ENCODE measurements at regions not wholly inside any gene's neighbourhood (a gene's known extent, or its start where the extent isn't known, plus 50 kb on each side); places are given as distances from the start of the nearest gene placed in this dataset.
"Not testable (repeated sequence)": the region's sequence is repeated elsewhere in the genome, so short reads cannot be mapped to it uniquely, and the experiment has no call there.

DNA sequence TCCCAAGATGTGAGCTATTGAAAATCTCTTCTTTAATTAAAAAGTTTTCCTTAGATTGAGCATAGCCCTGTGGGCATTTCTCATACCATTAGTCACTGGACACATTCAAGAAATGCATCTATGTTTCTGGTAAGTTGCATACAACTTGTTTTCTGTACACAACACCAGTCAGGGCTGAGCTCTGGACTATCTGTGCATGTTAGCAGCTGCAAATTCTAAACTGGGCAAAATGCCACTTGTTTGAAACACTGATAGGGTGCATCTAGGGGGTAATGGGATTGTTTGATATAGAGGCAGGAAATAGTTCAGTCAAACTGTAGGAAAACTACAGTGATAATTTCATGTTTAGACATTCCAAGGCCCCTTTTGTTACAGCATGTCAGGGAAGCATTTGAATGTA, 145.6 kb upstream of the NPY start:
- DNase-seq, result peak in 1 of 2 experiments; percentile 9

- DNase-seq, result no peak
Measured at GRCh38 chr7:24140001-24140400, 144.0 kb upstream of the NPY start.

DNA sequence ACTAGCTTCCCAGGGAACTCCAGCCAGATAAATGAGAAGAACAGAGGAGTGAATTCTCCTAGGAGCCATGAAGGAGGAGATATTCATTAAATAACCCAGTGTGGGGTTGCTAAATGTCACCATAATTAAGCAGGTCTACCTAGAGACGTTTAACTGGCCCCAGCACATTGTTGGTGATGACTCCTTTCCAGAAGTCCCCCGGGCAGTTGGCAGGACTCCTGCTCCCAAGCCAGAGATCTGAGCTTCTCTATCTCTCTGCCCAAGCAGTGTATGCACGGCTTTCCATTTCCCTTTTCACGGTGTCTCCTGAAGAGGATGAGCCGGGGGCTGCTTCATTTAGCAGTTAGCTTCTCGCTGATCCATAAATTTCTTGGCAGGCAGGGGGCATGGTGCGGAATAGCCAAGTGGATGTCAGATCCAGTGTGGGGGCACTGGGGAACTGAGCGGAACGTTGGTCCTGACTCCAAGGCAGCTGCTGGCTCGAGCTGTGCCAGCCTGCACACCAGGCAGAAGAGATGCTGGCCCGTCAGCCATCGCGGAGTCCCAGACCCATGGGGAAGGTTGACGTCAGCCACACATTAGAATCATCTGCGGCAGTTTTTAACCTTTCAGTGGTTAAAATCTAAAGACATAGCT, 142.0 kb upstream of the NPY start:
- DNase-seq, result no peak

DNA sequence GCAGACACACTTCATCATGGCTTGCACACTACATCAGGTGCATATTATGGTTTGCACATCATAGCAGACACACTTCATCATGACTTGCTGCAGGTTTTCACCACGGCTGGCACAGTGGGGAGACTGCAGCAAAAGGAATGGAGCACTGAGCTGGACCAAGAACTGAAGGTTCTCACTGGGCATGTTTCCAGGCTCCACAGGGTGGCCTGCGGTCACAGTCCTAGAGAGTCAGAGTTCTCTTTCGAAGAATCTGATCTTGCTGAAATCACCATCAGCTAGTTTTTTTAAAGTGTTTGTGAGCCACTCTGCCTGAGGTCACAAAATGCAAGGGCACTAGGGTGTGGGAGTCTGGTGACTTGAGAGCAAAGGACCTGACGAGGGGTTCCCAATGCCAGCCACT, 140.4 kb upstream of the NPY start:
- no peak for DNase-seq

GRCh38 chr7:24151944-24152343, 132.0 kb upstream of the NPY start:
- no peak for DNase-seq

- no peak for DNase-seq
Measured at GRCh38 chr7:24152356-24152755, 131.6 kb upstream of the NPY start.

GRCh38 chr7:24152877-24153472, 131.0 kb upstream of the NPY start:
- no peak for DNase-seq

- no peak for DNase-seq
Measured at GRCh38 chr7:24157666-24158065, 126.3 kb upstream of the NPY start.

DNA sequence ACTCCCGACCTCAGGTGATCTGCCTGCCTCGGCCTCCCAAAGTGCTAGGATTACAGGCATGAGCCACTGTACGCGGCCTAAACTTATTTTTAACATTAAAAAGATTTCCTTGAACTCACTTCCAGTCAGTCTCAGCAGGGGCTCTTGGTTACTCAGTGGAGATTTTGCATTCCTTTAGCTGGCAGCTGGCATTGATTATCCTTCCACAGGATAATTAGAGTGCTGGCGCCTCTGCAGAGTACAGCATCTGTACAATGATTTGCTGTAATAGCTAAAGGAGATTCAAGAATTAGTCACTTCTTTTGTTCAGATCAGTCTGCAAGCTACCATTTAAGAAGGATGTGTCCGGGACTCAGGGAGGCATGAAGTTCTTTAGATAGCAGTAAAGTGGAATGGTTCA, 125.0 kb upstream of the NPY start:
- DNase-seq, result no peak

GRCh38 chr7:24164401-24164800, 119.6 kb upstream of the NPY start:
- no peak for DNase-seq

DNA sequence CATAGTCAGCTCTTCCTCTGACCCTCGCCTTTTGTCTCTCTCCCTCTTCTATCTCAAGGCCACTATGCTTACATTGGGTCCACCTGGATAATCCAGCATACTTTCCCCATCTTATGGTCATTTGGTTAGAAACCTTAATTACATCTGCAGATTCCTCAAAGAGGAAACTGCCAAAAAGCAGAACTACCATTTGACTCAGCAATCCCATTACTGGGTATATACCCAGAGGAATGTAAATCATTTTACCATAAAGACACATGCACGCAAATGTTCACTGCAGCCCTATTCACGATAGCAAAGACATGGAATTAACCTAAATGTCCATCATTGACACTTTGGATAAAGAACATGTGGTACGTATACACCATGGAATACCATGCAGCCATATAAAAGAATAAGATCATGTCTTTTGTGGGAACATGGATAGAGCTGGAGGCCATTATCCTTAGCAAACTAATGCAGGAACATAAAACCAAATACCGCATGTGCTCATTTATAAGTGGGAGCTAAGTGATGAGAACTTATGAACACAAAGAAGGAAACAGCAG, 114.8 kb upstream of the NPY start:
- DNase-seq, result no peak

DNA sequence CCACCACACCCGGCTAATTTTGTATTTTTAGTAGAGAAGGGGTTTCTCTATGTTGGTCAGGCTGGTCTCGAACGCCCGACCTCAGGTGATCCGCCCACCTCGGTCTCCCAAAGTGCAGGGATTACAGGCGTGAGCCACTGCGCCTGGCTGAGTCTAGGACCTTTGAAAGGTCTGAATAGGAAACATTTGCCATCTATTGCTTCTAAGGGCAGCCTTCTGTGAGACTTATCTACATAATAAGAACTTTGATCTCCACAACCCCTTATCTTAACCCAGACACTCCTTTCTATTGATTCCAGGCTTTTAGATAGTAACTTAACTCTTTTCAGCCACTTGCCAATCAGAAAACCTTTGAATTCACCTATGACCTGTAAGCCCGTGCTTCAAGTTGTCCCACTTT, 112.0 kb upstream of the NPY start:
- DNase-seq, result not testable (repeated sequence)

- DNase-seq, result no peak
Measured at GRCh38 chr7:24172856-24173255, 111.1 kb upstream of the NPY start.

DNA sequence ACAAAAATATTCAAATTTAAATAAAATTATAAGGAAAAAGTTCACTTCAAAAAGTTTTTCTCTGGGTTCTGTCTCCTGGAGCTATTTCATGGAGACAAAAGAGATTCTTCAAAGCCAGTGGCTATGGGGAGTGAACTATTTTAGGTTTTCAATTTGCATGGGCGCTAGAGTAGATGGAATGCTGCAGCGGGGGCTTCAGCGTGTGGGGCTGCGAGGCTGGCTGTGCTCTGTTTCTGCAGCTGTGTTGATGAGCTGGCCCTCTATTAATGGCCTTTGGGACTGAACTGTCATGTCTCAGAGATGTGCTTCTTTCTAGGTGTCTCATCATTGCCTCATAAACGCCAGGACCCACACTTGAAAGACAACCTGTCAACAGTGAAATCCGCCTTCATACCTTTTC, 108.4 kb upstream of the NPY start:
- no peak for DNase-seq

GRCh38 chr7:24178811-24179570, 105.0 kb upstream of the NPY start:
- DNase-seq, result no peak

- no peak for DNase-seq
Measured at GRCh38 chr7:24191362-24191761, 92.6 kb upstream of the NPY start.

DNA sequence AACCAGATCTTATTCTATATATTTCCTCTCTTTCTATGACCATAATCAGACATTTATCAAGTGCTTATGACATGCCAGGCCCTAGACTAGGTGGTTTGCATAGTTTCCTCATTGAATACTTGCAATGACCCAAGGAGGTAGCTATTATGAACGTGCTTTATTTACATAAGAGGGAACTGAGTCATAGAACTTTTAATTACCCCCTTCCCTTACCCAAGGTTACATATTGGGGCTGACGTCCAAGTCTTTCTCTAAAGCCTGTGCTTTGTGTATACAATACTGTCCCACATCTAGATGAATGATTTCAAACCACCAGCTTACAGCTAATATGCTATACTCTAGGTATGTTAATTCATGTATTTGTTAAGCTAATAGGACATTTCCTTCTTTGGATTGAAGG, 91.9 kb upstream of the NPY start:
- DNase-seq, result no peak

GRCh38 chr7:24192691-24193090, 91.3 kb upstream of the NPY start:
- DNase-seq, result no peak

- DNase-seq, result no peak
Measured at GRCh38 chr7:24197852-24198251, 86.1 kb upstream of the NPY start.

GRCh38 chr7:24199978-24200377, 84.0 kb upstream of the NPY start:
- no peak for DNase-seq

GRCh38 chr7:24200407-24200966, 83.5 kb upstream of the NPY start:
- DNase-seq, result no peak

- no peak for DNase-seq
Measured at GRCh38 chr7:24201226-24201625, 82.8 kb upstream of the NPY start.

- DNase-seq, result no peak
Measured at GRCh38 chr7:24212073-24212472, 71.9 kb upstream of the NPY start.

- DNase-seq, result no peak
Measured at GRCh38 chr7:24213311-24213710, 70.7 kb upstream of the NPY start.
